ENCODE measurements at regions not wholly inside any gene's neighbourhood (a gene's known extent, or its start where the extent isn't known, plus 50 kb on each side); places are given as distances from the start of the nearest gene placed in this dataset.
A peak's percentile ranks its signal among the peaks of the same experiment; 100 is the strongest.

- DNase-seq, result no peak
- H3K36me3 Mint-ChIP-seq (ENCODE audit: unreplicated experiment), result no peaks in the 10 kb centered on the region
- no peak overlapping the region for H3K4me3 Mint-ChIP-seq (ENCODE audit: unreplicated experiment)
- peaks cover 15% of the 10 kb centered on the region for H3K9me3 Mint-ChIP-seq (ENCODE audit: unreplicated experiment)
- no peak for TF ChIP-seq CTCF (IDR thresholded peaks at IDR 0.05; ENCODE audit: partially characterized antibody, unreplicated experiment)
- H3K4me1 Mint-ChIP-seq (ENCODE audit: low read depth, unreplicated experiment), result peaks cover 4% of the 10 kb centered on the region
- H3K27ac Mint-ChIP-seq (ENCODE audit: unreplicated experiment), result no peak overlapping the region
- H3K27me3 Mint-ChIP-seq (ENCODE audit: unreplicated experiment), result peaks cover 14% of the 10 kb centered on the region
Measured at GRCh38 chr2:120947982-120948661, 212.5 kb downstream of the GLI2 start.

- no peak for TF ChIP-seq CTCF (IDR thresholded peaks at IDR 0.05; ENCODE audit: partially characterized antibody, unreplicated experiment)
- no peak overlapping the region for H3K4me3 Mint-ChIP-seq (ENCODE audit: unreplicated experiment)
- no peak for DNase-seq
- no peaks in the 10 kb centered on the region for H3K36me3 Mint-ChIP-seq (ENCODE audit: unreplicated experiment)
- peaks cover 15% of the 10 kb centered on the region for H3K9me3 Mint-ChIP-seq (ENCODE audit: unreplicated experiment)
- H3K27me3 Mint-ChIP-seq (ENCODE audit: unreplicated experiment), result peaks cover 15% of the 10 kb centered on the region
- peaks cover 4% of the 10 kb centered on the region for H3K4me1 Mint-ChIP-seq (ENCODE audit: low read depth, unreplicated experiment)
- H3K27ac Mint-ChIP-seq (ENCODE audit: unreplicated experiment), result no peak overlapping the region
Measured at GRCh38 chr2:120948662-120949011, 213.0 kb downstream of the GLI2 start.

- peaks cover 15% of the 10 kb centered on the region for H3K27me3 Mint-ChIP-seq (ENCODE audit: unreplicated experiment)
- H3K9me3 Mint-ChIP-seq (ENCODE audit: unreplicated experiment), result peaks cover 15% of the 10 kb centered on the region
- no peak overlapping the region for H3K4me3 Mint-ChIP-seq (ENCODE audit: unreplicated experiment)
- H3K27ac Mint-ChIP-seq (ENCODE audit: unreplicated experiment), result no peak overlapping the region
- H3K4me1 Mint-ChIP-seq (ENCODE audit: low read depth, unreplicated experiment), result peaks cover 4% of the 10 kb centered on the region
- H3K36me3 Mint-ChIP-seq (ENCODE audit: unreplicated experiment), result no peaks in the 10 kb centered on the region
- no peak for DNase-seq
- TF ChIP-seq CTCF (IDR thresholded peaks at IDR 0.05; ENCODE audit: partially characterized antibody, unreplicated experiment), result peak; percentile 10
Measured at GRCh38 chr2:120949027-120949956, 213.6 kb downstream of the GLI2 start.

DNA sequence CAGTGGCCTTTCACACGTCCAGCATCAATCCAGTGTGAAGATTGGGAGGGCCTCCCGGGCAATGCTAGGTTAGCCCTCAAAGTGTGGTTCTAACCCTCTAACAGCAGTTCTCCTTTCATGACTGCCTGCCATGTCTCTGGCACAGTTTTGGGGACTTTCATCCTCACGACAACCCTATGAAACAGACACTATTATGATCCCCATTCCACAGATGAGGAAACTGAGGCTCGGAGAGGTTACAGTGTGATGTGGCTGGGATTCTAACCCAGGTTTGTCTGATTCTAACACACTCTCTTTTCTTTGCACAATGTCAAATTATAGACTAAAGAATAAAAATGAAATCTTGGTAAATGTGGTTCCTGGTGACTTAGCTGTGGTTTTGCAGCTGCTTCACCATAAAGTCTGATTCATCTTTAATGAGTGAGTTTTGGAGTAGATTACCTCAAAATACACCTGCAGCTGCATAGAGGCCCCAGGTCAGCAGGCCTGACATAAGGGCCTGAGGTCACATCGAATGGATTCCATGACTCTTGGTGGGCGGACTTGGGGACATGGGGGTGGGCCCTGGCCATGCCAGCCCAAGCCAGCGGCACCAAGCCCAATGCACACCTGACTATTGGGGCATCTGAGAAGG lies 214.4 kb downstream of the GLI2 start:
- H3K27ac Mint-ChIP-seq (ENCODE audit: unreplicated experiment), result no peak overlapping the region
- peaks cover 4% of the 10 kb centered on the region for H3K4me1 Mint-ChIP-seq (ENCODE audit: low read depth, unreplicated experiment)
- TF ChIP-seq CTCF (IDR thresholded peaks at IDR 0.05; ENCODE audit: partially characterized antibody, unreplicated experiment), result no peak
- no peaks in the 10 kb centered on the region for H3K36me3 Mint-ChIP-seq (ENCODE audit: unreplicated experiment)
- H3K27me3 Mint-ChIP-seq (ENCODE audit: unreplicated experiment), result peaks cover 15% of the 10 kb centered on the region
- no peak overlapping the region for H3K4me3 Mint-ChIP-seq (ENCODE audit: unreplicated experiment)
- DNase-seq, result no peak
- H3K9me3 Mint-ChIP-seq (ENCODE audit: unreplicated experiment), result peaks cover 12% of the 10 kb centered on the region
